Endothelial cell of umbilical vein (primary cell): ENCODE measurements at regions not wholly inside any gene's neighbourhood (a gene's known extent, or its start where the extent isn't known, plus 50 kb on each side); places are given as distances from the start of the nearest gene placed in this dataset.

Experiments
- CTCF ChIP-seq, 2 donors: IDR thresholded peaks; 1 replicate in 1 of 2; 2 replicates in 1 of 2; pipeline ENCODE4 v1.5.1; 2011; ENCODE audit warnings: low read length in 2 of 2, mild to moderate bottlenecking in 2 of 2, moderate library complexity in 2 of 2, control low read depth in 1 of 2, inconsistent platforms in 1 of 2, low read depth in 1 of 2; ENCODE audit not compliant: insufficient read depth in 1 of 2; ENCODE audit errors: extremely low read depth in 1 of 2
- EZH2 ChIP-seq: IDR thresholded peaks from 2 replicates; pipeline ENCODE4 v1.6.1; 2012; ENCODE audit warnings: borderline replicate concordance, low read depth, mild to moderate bottlenecking, moderate library complexity, low read length, inconsistent platforms; ENCODE audit not compliant: severe bottlenecking
- GATA2 ChIP-seq: IDR thresholded peaks from 2 replicates; pipeline ENCODE4 v1.7.0; 2011; ENCODE audit warnings: low read depth, mild to moderate bottlenecking, moderate library complexity, mixed read lengths, low read length; ENCODE audit not compliant: insufficient read length, insufficient read depth
- MAX ChIP-seq: IDR thresholded peaks from 2 replicates; pipeline ENCODE4 v1.6.1; 2011; ENCODE audit not compliant: insufficient read depth, insufficient read length
- MYC ChIP-seq: IDR thresholded peaks from one replicate; pipeline ENCODE4 v1.6.1; 2011; ENCODE audit warnings: mild to moderate bottlenecking, low read depth, low read length
- POLR2A ChIP-seq: IDR thresholded peaks from 2 replicates; pipeline ENCODE4 v1.6.1; 2012; ENCODE audit warnings: low read depth, mild to moderate bottlenecking, control low read depth, low read length
- POLR2AphosphoS5 ChIP-seq: IDR thresholded peaks from 2 replicates; pipeline ENCODE4 v1.6.1; 2012; ENCODE audit warnings: low read depth, mild to moderate bottlenecking, control low read depth, low read length, moderate library complexity; ENCODE audit not compliant: insufficient read depth

GRCh38 chr1:181948372-181948771, 113.1 kb downstream of the ZNF648 start:
- TF ChIP-seq POLR2A (no peak), EZH2 (no peak), MAX (no peak), POLR2AphosphoS5 (no peak), CTCF (IDR thresholded peaks at IDR 0.05; ENCODE audit: extremely low read depth in 1 of 2, insufficient read depth in 1 of 2, low read depth in 1 of 2, low read length in 2 of 2) (no peak), MYC (no peak), GATA2 (no peak)
